ENCODE measurements at regions not wholly inside any gene's neighbourhood (a gene's known extent, or its start where the extent isn't known, plus 50 kb on each side); places are given as distances from the start of the nearest gene placed in this dataset.

DNA sequence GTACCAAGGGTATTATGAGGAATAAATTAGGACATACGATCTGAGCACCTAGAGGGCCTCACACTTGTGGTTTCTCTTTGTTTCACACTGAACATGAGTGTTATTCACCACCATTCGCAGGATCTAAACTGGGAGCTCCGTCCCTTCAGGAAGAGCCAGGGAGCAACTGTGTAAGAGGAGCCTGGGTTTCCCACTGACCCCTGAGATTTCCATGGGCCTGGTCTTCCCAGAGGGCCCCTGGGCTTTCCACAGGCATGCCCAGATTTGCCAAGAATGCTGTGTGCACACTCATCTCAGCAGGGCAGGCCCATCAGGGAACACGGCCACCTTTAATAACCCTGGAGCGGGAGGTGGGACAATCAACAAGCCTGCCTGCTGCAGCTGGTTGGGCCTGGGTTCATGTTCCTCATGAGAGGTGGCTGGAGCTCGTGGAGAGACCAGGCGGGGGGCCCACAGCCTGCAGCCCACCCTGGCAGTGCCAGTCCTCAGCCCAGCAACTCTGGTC is 416.8 kb upstream of the MYT1L start:
- Histone ChIP-seq H3K4me3 (ENCODE audit: low read depth, low read length) (no peak overlapping the region), H3K36me3 (no peaks in the 10 kb centered on the region), H3K27me3 (ENCODE audit: insufficient read depth, low read depth, severe bottlenecking) (no peaks in the 10 kb centered on the region), H3K27ac (no peak overlapping the region), H3K9me3 (ENCODE audit: severe bottlenecking) (no peaks in the 10 kb centered on the region)
- no peak for DNase-seq
- TF ChIP-seq, protein P1, sequence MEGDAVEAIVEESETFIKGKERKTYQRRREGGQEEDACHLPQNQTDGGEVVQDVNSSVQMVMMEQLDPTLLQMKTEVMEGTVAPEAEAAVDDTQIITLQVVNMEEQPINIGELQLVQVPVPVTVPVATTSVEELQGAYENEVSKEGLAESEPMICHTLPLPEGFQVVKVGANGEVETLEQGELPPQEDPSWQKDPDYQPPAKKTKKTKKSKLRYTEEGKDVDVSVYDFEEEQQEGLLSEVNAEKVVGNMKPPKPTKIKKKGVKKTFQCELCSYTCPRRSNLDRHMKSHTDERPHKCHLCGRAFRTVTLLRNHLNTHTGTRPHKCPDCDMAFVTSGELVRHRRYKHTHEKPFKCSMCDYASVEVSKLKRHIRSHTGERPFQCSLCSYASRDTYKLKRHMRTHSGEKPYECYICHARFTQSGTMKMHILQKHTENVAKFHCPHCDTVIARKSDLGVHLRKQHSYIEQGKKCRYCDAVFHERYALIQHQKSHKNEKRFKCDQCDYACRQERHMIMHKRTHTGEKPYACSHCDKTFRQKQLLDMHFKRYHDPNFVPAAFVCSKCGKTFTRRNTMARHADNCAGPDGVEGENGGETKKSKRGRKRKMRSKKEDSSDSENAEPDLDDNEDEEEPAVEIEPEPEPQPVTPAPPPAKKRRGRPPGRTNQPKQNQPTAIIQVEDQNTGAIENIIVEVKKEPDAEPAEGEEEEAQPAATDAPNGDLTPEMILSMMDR (IDR thresholded peaks at IDR 0.05; ENCODE audit: low read depth, low read length), result no peak

DNA sequence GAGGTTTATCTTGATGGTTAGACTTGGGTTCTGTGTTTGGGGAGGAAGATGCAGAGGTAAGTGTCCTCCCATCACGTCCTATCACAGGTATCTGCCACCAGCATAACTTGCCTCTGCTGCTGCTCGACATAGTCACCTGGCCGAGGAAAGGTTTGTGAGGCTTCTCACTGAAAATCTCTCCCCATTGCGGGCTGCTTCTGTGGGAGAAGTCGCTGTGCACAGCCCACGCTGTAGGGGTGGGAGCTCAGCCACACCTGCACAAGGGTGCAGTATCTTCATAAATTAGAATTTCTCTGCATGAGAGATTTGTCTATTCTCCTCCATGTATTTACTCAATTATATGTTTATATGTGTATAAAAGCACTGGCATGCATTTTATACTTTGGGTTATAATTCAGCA is 415.7 kb upstream of the MYT1L start:
- no peak for DNase-seq
- Histone ChIP-seq H3K27me3 (ENCODE audit: insufficient read depth, low read depth, severe bottlenecking) (no peaks in the 10 kb centered on the region), H3K36me3 (no peaks in the 10 kb centered on the region), H3K4me3 (ENCODE audit: low read depth, low read length) (no peak overlapping the region), H3K9me3 (ENCODE audit: severe bottlenecking) (no peaks in the 10 kb centered on the region), H3K27ac (no peak overlapping the region)
- TF ChIP-seq, protein P1 (IDR thresholded peaks at IDR 0.05; ENCODE audit: low read depth, low read length), result no peak

DNA sequence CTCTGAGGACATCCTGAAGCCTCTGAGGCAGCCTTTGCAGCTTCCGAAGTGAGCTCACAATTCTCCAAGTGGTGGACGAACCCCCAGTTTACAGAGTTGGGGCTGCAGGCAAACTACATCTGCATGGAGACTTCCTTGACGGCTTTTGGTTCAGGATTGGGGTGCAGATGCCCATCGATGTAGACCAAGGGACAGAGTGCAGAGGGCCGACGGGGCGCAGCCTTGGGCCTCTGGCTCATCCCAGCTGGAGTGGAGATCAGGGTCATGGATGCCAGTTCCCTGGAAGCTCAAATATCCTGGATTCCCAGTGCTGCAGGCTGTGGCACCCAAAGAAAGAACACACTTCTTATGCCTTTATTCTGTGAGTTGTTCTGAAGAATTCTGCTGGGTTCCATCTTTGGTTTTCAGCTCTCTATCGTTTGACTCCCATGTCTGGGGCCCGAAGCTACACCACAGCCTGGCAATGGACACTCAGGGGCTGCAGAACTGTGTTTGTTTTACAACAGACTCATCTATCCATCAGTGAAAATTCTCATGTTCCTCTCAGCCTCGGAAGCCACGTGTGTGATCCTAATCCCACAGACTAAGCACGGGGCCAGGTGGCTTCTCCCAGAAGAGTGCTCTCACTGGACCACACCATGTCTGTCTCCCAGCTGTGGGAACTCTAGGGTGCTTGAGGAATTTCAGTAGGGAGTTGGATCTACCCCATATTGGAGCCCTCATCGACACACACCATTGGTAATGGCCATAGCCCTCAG is 414.1 kb upstream of the MYT1L start:
- H3K27ac ChIP-seq, result no peak overlapping the region
- no peaks in the 10 kb centered on the region for H3K27me3 ChIP-seq (ENCODE audit: insufficient read depth, low read depth, severe bottlenecking)

DNA sequence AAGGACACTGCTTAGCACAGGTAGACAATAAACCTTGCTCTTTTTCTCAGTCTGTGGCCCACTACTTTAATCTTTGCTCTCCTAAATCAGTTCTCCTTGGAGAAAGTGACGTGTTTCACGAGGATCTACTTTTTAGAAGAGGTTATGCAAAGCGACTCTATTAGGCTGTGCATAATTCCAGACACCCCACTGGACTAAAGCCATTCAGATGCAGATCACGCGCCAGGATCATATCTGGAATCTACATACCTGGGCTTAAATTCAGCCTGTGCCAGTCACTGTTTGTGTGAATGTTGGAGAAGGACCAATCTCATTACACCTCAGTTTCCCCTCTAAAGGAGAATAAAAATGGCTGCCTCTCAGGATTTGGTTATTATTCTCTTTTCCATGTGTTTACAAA is 413.0 kb upstream of the MYT1L start:
- Histone ChIP-seq H3K9me3 (ENCODE audit: severe bottlenecking) (no peaks in the 10 kb centered on the region), H3K27ac (no peak overlapping the region), H3K36me3 (no peaks in the 10 kb centered on the region)

More for the DNA sequence above, 414.1 kb upstream of the MYT1L start:
- Histone ChIP-seq H3K9me3 (ENCODE audit: severe bottlenecking) (no peaks in the 10 kb centered on the region), H3K36me3 (no peaks in the 10 kb centered on the region), H3K4me3 (ENCODE audit: low read depth, low read length) (no peak overlapping the region)
- DNase-seq, result peak; percentile 42
- TF ChIP-seq, protein P1 (IDR thresholded peaks at IDR 0.05; ENCODE audit: low read depth, low read length), result no peak

DNA sequence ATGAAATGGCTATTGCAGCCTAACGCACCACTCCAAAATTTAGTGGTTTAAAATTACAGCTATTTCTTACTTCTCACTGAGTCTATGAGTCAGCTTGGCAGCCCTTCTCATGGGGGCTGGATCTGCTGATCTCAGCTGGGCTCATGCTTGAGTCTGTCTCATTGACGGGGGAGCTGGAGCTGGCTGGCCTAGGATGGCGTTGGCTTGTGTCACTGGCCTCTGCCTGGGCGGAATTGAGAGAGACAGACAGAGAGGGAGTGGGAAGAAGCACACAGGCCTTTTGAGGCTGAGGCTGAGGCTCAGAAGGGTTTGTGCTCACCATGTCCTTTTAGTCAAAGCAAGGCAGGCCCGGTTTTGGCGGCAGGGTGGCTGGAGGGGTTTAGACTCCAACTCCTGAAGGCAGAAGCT is 412.1 kb upstream of the MYT1L start:
- no peak for DNase-seq
- TF ChIP-seq, protein P1 (IDR thresholded peaks at IDR 0.05; ENCODE audit: low read depth, low read length), result no peak
- H3K27me3 ChIP-seq (ENCODE audit: insufficient read depth, low read depth, severe bottlenecking), result no peaks in the 10 kb centered on the region

More for the DNA sequence above, 413.0 kb upstream of the MYT1L start:
- Histone ChIP-seq H3K27me3 (ENCODE audit: insufficient read depth, low read depth, severe bottlenecking) (no peaks in the 10 kb centered on the region), H3K4me3 (ENCODE audit: low read depth, low read length) (no peak overlapping the region)
- TF ChIP-seq, protein P1 (IDR thresholded peaks at IDR 0.05; ENCODE audit: low read depth, low read length), result no peak
- DNase-seq, result no peak

More for the DNA sequence above, 412.1 kb upstream of the MYT1L start:
- Histone ChIP-seq H3K4me3 (ENCODE audit: low read depth, low read length) (no peak overlapping the region), H3K36me3 (no peaks in the 10 kb centered on the region), H3K9me3 (ENCODE audit: severe bottlenecking) (no peaks in the 10 kb centered on the region), H3K27ac (no peak overlapping the region)

All from WERI-Rb-1 (cell line).